Endothelial cell of umbilical vein (primary cell): ENCODE measurements at regions not wholly inside any gene's neighbourhood (a gene's known extent, or its start where the extent isn't known, plus 50 kb on each side); places are given as distances from the start of the nearest gene placed in this dataset.

Experiments
- CTCF ChIP-seq, 2 donors: IDR thresholded peaks; 1 replicate in 1 of 2; 2 replicates in 1 of 2; pipeline ENCODE4 v1.5.1; 2011; ENCODE audit warnings: low read length in 2 of 2, mild to moderate bottlenecking in 2 of 2, moderate library complexity in 2 of 2, control low read depth in 1 of 2, inconsistent platforms in 1 of 2, low read depth in 1 of 2; ENCODE audit not compliant: insufficient read depth in 1 of 2; ENCODE audit errors: extremely low read depth in 1 of 2
- EZH2 ChIP-seq: IDR thresholded peaks from 2 replicates; pipeline ENCODE4 v1.6.1; 2012; ENCODE audit warnings: borderline replicate concordance, low read depth, mild to moderate bottlenecking, moderate library complexity, low read length, inconsistent platforms; ENCODE audit not compliant: severe bottlenecking
- FOS ChIP-seq: IDR thresholded peaks from 2 replicates; pipeline ENCODE4 v1.6.1; 2011; ENCODE audit warnings: mild to moderate bottlenecking, low read length, moderate library complexity, borderline replicate concordance; ENCODE audit not compliant: insufficient read depth
- GATA2 ChIP-seq: IDR thresholded peaks from 2 replicates; pipeline ENCODE4 v1.7.0; 2011; ENCODE audit warnings: low read depth, mild to moderate bottlenecking, moderate library complexity, mixed read lengths, low read length; ENCODE audit not compliant: insufficient read length, insufficient read depth
- JUN ChIP-seq: IDR thresholded peaks from 2 replicates; pipeline ENCODE4 v1.6.1; 2011; ENCODE audit warnings: borderline replicate concordance, low read depth; ENCODE audit not compliant: insufficient read length, insufficient read depth
- MAX ChIP-seq: IDR thresholded peaks from 2 replicates; pipeline ENCODE4 v1.6.1; 2011; ENCODE audit not compliant: insufficient read depth, insufficient read length
- MYC ChIP-seq: IDR thresholded peaks from one replicate; pipeline ENCODE4 v1.6.1; 2011; ENCODE audit warnings: mild to moderate bottlenecking, low read depth, low read length
- POLR2A ChIP-seq: IDR thresholded peaks from 2 replicates; pipeline ENCODE4 v1.6.1; 2012; ENCODE audit warnings: low read depth, mild to moderate bottlenecking, control low read depth, low read length
- POLR2AphosphoS5 ChIP-seq: IDR thresholded peaks from 2 replicates; pipeline ENCODE4 v1.6.1; 2012; ENCODE audit warnings: low read depth, mild to moderate bottlenecking, control low read depth, low read length, moderate library complexity; ENCODE audit not compliant: insufficient read depth

DNA sequence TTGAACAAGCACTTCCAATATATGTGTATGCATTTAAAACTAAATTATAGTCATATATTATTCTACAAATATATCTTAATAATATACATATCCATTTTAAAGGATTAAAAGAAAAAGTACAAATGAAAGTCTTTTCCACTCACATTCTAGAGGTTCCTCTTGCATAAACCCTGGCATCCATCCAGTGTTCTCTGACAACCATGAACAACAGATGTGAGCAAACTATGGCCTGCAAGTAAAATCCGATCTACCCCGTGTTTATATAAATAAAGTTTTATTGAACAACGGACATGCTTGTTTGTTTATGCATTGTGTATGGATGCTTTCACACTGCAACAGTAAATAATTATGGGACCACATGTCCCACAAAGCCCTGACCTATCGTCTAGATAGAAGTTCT is 1122.3 kb downstream of the EPHA7 start:
- TF ChIP-seq POLR2A: no peak
- no peak for TF ChIP-seq CTCF (IDR thresholded peaks at IDR 0.05; ENCODE audit: extremely low read depth in 1 of 2, insufficient read depth in 1 of 2, low read depth in 1 of 2, low read length in 2 of 2)
- TF ChIP-seq MAX: no peak
- no peak for TF ChIP-seq EZH2
- no peak for TF ChIP-seq FOS
- TF ChIP-seq POLR2AphosphoS5: no peak
- no peak for TF ChIP-seq GATA2
- TF ChIP-seq JUN: no peak
- no peak for TF ChIP-seq MYC
